ENCODE measurements at regions not wholly inside any gene's neighbourhood (a gene's known extent, or its start where the extent isn't known, plus 50 kb on each side); places are given as distances from the start of the nearest gene placed in this dataset.

- no peaks in the 10 kb centered on the region for H3K4me1 ChIP-seq
- no peak overlapping the region for H3K4me3 ChIP-seq
- DNase-seq: no peak
- intact Hi-C loops (cut with DNase I): no loop called here
- H3K36me3 ChIP-seq: no peaks in the 10 kb centered on the region
- no peak overlapping the region for H3K27ac ChIP-seq
- H3K9me3 ChIP-seq: no peaks in the 10 kb centered on the region
- no peak for TF ChIP-seq CTCF (IDR thresholded peaks at IDR 0.05)
- H3K27me3 ChIP-seq: no peaks in the 10 kb centered on the region
- no peak for ATAC-seq
Measured at GRCh38 chr5:167280111-167280510, 1011.3 kb upstream of the WWC1 start.

- H3K9me3 ChIP-seq: no peaks in the 10 kb centered on the region
- no peak for DNase-seq
- TF ChIP-seq CTCF (IDR thresholded peaks at IDR 0.05): no peak
- no peaks in the 10 kb centered on the region for H3K36me3 ChIP-seq
- no peak for ATAC-seq
- no peaks in the 10 kb centered on the region for H3K27me3 ChIP-seq
- H3K4me3 ChIP-seq: no peak overlapping the region
- no peaks in the 10 kb centered on the region for H3K4me1 ChIP-seq
- no peak overlapping the region for H3K27ac ChIP-seq
- intact Hi-C loops (cut with DNase I): no loop called here
Measured at GRCh38 chr5:167281925-167282324, 1009.5 kb upstream of the WWC1 start.

DNA sequence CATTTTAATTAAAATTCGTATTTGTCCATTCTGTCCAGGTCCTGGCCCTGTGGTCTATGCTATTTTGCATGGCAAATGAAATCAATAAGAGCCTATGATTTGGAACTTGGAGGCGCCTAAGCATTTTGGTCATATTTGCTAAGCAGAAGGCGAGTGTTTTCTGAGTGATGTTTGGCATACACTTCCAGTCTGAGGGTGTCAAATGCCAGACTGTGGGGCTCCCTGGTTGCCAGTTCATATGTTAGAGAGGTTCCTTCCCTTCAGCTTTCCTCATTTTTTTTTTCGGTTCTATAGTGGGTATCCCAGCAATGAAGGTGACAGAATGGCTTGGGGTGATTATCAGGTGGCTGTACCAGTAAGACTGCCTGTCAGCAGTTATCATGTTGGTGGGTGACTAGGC is 1007.8 kb upstream of the WWC1 start:
- no peak overlapping the region for H3K4me3 ChIP-seq
- H3K27ac ChIP-seq: no peak overlapping the region
- intact Hi-C loops (cut with DNase I): no loop called here
- no peaks in the 10 kb centered on the region for H3K36me3 ChIP-seq
- no peak for TF ChIP-seq CTCF (IDR thresholded peaks at IDR 0.05)
- H3K9me3 ChIP-seq: no peaks in the 10 kb centered on the region
- H3K27me3 ChIP-seq: no peaks in the 10 kb centered on the region
- no peak for DNase-seq
- ATAC-seq: no peak
- H3K4me1 ChIP-seq: no peaks in the 10 kb centered on the region

DNA sequence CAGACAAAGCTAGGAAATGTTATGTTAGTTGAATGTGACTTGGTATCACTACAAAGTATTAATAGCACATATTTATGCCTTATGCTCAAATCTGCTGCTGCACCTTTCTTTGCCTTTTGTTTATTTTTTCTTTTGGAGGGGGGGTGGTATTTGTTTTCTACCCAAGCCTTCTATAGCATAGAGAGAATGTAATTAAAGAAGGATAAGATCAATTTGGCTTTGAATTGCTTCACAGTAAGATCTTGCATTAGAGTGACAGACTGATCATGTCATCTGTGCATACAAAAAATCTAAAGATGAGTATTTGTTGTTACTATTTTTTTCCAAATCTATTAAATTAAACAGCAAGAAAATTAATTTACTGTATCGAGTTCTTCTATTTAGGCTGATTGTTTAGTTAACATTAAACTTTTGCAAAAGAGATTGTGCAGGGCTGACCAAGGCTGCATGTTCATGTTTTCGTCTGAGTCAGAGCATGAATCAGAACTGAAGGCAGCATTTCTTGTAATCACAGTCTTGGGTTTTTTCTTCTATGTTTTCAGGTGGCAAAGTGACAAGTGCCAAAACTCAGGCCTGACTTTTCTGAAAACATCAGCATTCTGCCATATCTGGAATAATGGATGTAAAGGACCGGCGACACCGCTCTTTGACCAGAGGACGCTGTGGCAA is 1007.1 kb upstream of the WWC1 start:
- Histone ChIP-seq H3K4me3 (no peak overlapping the region), H3K27me3 (no peaks in the 10 kb centered on the region), H3K27ac (no peak overlapping the region), H3K4me1 (no peaks in the 10 kb centered on the region), H3K9me3 (no peaks in the 10 kb centered on the region), H3K36me3 (no peaks in the 10 kb centered on the region)
- no peak for TF ChIP-seq CTCF (IDR thresholded peaks at IDR 0.05)
- intact Hi-C loops (cut with DNase I): no loop called here
- no peak for DNase-seq
- no peak for ATAC-seq

- no peaks in the 10 kb centered on the region for H3K36me3 ChIP-seq
- DNase-seq: no peak
- ATAC-seq: no peak
- H3K27me3 ChIP-seq: no peaks in the 10 kb centered on the region
- intact Hi-C loops (cut with DNase I): no loop called here
- H3K4me3 ChIP-seq: no peak overlapping the region
- no peaks in the 10 kb centered on the region for H3K4me1 ChIP-seq
- TF ChIP-seq CTCF (IDR thresholded peaks at IDR 0.05): no peak
- H3K9me3 ChIP-seq: no peaks in the 10 kb centered on the region
- H3K27ac ChIP-seq: no peak overlapping the region
Measured at GRCh38 chr5:167285591-167285990, 1005.9 kb upstream of the WWC1 start.

GRCh38 chr5:167286891-167287290 is 1004.6 kb upstream of the WWC1 start:
- DNase-seq: no peak
- intact Hi-C loops (cut with DNase I): no loop called here
- no peaks in the 10 kb centered on the region for H3K4me1 ChIP-seq
- no peak overlapping the region for H3K4me3 ChIP-seq
- ATAC-seq: no peak
- H3K27me3 ChIP-seq: no peaks in the 10 kb centered on the region
- no peak overlapping the region for H3K27ac ChIP-seq
- no peaks in the 10 kb centered on the region for H3K36me3 ChIP-seq
- H3K9me3 ChIP-seq: no peaks in the 10 kb centered on the region
- no peak for TF ChIP-seq CTCF (IDR thresholded peaks at IDR 0.05)

Measured in upper lobe of right lung (tissue), 1 donor.